Astrocyte of the cerebellum (primary cell): ENCODE measurements at regions not wholly inside any gene's neighbourhood (a gene's known extent, or its start where the extent isn't known, plus 50 kb on each side); places are given as distances from the start of the nearest gene placed in this dataset.
"Not testable (repeated sequence)": the region's sequence is repeated elsewhere in the genome, so short reads cannot be mapped to it uniquely, and the experiment has no call there.

Source experiments
- DNase-seq: peaks from one replicate; pipeline ENCODE4 v3.0.0-alpha.2; 2011; ENCODE audit warnings: low read depth
- H3K4me3 ChIP-seq: 2 replicates; pipeline ENCODE4 v1.5.1; 2011; ENCODE audit warnings: mild to moderate bottlenecking, low read depth, low read length, moderate library complexity
- CTCF ChIP-seq: IDR thresholded peaks from 2 replicates; pipeline ENCODE4 v1.5.1; 2012; ENCODE audit warnings: low read length, low read depth, moderate library complexity, mild to moderate bottlenecking; ENCODE audit errors: missing control alignments
- in situ Hi-C: cut with HindIII; loops from 2 replicates; pipeline ENCODE4 v1.10.0; 2017; ENCODE audit warnings: low sequenced_read_pairs

DNA sequence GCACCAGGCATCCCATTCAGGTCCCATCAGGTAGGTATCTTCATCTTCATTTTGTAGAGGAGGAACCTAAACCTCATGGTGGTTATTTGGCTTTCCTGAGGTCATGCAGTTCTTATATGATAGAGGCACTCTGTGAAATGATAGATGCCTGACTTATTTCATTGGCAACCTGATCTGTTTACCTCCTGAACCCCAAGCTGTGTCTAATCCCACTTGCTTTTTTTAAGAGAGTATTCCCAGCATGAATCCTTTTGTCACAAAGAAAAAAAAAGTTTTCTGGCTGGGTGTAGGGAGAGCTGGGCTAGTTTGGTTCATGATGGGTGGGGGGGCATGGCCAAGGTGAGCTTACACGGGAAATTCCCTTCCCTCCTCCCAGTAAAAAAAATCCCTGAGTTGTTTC lies 154.2 kb downstream of the TENT5C start:
- no peak for DNase-seq

DNA sequence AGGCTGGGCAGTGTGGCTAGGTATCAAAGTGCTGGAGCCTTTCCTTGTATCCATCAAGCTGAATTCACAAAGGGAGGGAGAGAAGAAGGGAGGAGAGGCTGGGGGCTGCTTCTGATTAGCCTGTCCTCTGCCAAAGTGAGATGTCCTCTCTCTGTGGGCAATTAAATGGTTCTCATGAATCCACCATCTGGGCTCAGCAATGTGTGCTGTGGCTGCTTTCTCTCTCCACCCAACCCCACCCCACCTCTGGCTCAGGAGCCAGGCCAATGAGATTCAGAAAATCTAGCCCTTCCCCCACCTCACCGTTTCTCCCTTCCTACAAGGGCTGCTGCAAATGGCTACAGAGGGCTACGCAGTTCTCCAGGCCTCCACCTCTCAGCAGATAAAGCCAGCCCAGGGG lies 154.6 kb downstream of the TENT5C start:
- no peak for DNase-seq
- H3K4me3 ChIP-seq = no peak overlapping the region
- in situ Hi-C loops = no loop called here
- no peak for TF ChIP-seq CTCF

More for the DNA sequence above, 154.2 kb downstream of the TENT5C start:
- H3K4me3 ChIP-seq = no peak overlapping the region
- in situ Hi-C loops = no loop called here
- TF ChIP-seq CTCF = no peak

GRCh38 chr1:117767756-117768155 lies 161.7 kb downstream of the GDAP2 start:
- DNase-seq, in situ Hi-C loops, H3K4me3 ChIP-seq: not testable (repeated sequence)

DNA sequence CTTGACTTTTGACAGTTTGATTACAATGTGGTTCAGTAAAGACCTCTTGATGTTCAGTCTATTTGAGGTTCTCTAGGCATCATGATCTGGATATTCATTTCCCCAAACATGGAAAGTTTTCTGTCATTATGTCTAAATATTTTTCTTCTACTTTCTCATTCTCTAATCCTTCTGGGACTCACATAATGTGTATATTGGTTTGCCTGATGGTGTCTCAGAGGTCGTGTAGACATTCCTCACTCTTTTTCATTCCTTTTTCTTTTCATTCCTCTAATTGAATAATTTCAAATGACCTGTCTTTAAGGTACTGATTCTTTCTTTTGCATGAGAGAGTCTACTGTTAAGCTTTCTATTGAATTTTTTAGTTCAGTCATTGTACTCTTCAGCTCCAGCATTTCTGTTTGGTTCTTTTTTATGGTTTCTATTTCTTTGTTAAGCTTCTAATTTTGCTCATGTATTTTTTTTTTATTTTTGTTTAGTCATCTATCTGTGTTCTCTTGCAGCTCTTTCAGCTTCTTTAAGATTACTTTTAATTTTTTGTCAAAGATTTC lies 158.4 kb downstream of the GDAP2 start:
- in situ Hi-C loops = no loop called here
- no peak for TF ChIP-seq CTCF
- DNase-seq = no peak
- no peak overlapping the region for H3K4me3 ChIP-seq

DNA sequence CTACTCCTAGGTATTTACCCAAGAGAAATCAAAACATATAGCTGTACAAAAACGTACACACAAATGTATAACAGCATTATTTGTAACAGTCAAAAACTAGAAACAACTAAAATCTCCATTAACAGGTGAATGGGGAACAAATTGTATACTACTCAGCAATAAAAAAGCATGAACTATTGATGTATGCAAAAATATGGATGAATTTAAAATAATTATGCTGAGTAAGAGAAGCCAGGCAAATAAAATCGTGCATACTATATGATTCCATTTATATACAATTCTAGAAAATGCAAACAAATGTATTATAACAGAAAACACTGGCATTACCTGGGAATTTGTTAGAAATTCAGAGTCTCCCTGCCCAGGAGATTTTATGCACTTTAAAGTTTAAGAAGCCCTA lies 150.1 kb downstream of the GDAP2 start:
- no peak for DNase-seq
- TF ChIP-seq CTCF = no peak
- no peak overlapping the region for H3K4me3 ChIP-seq
- in situ Hi-C loops = no loop called here

DNA sequence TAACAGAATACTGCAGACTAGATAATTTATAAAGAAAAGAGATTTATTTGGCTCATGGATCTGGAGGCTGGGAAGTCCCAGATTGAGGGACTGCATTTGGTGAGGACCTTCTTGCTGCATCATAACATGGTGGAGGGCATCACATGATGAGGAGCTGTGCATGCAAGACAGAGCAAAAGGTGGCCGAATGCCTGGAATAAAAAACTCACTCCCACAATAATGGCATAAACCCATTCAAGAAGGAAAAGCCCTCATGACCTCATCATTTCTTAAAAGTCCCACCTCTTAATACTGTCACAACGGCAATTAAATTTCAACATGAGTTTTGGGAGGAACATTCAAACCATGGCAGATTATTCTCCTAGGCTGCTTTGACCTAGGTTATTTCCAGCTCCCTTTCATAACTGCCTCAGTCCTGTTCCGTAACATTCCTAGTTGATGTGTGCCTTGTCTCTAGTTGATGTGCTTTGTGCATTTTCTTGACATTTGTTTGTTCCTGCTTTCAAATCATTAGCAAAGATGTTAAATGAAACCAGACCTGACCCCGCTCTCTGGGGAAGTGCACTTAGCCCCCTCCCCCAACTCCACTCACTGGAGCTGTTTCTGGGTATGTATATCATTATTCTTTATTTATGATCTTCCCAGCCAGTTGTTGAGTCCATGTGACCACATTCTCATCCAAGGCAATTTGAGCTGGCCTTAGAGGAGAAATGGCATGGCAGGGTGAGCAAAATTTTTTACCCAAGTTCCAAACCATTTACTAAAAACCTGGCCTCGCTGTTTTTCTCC lies 148.5 kb downstream of the GDAP2 start:
- no peak overlapping the region for H3K4me3 ChIP-seq
- DNase-seq = no peak
- TF ChIP-seq CTCF = no peak
- in situ Hi-C loops = no loop called here

- H3K4me3 ChIP-seq = no peak overlapping the region
- TF ChIP-seq CTCF = no peak
- in situ Hi-C loops = no loop called here
- no peak for DNase-seq
These were observed 147.4 kb downstream of the GDAP2 start for GRCh38 chr1:117782056-117782455.
